KBM-7 (cell line): ENCODE measurements at regions not wholly inside any gene's neighbourhood (a gene's known extent, or its start where the extent isn't known, plus 50 kb on each side); places are given as distances from the start of the nearest gene placed in this dataset.

Experiments used
- DNase-seq: peaks from one replicate; pipeline ENCODE4 v3.0.0-alpha.2; 2015
- in situ Hi-C: fragments of 300-500 bp; cut with MboI; formaldehyde crosslinking; loops from 2 replicates; pipeline ENCODE4 v1.14.3; 2020; ENCODE audit warnings: low sequenced_read_pairs, low pct_unique_long_range_greater_than_20kb, mixed read lengths

- DNase-seq, result no peak
- in situ Hi-C loops, result no loop called here
Observed at GRCh38 chr12:91633734-91634357, 451.2 kb upstream of the DCN start.

DNA sequence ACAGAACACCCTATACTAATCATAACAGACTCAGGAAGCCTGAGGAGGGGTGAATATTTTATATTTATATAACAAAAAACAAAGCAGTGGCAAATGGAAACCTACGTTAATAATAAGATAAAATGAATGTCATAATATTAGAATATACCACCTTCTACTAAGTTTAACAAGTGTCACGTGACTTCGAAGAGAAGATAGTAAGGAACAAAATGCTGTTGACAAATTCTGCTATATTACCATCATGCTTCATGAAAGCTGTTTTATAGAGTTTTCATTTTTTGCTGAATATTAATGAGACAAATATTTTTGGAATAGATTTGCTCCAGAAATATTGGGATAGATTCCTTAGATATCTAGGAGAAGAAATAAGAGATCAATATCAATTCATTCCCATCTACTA lies 450.6 kb upstream of the DCN start:
- no peak for DNase-seq
- in situ Hi-C loops, result no loop called here

DNA sequence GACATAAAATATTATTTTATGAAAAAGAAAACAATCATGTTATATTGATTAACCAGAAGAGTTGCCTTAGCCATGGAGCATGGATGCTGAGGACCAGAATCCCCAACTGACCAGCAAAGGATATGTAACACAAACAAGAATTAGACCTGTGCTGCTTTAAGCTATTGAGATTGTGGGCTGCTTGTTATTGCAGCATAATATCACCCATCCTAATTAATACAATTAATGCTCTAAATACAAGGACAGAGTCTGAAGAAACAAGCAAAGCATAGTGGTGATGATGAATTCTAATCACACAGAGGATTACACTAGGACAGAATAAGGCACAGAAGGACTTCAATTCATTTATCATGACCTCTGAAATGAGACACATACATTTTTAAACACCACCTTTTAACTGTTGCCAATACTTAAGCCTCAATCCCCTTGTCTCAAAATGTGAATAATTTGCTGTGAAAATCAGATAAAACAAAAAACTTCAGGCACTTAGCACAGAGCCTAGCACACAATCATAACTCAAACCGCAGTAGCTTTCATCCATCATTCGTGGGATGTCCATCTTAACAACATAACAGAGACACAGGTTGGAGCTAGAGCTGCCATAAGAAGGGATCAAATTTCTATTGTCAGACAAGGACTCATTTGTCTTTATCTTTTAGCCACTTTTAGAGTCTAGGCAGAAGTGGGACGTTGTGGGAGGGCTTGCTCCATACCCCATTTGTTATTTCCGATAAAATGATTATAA lies 449.6 kb upstream of the DCN start:
- in situ Hi-C loops, result no loop called here
- DNase-seq, result no peak

DNA sequence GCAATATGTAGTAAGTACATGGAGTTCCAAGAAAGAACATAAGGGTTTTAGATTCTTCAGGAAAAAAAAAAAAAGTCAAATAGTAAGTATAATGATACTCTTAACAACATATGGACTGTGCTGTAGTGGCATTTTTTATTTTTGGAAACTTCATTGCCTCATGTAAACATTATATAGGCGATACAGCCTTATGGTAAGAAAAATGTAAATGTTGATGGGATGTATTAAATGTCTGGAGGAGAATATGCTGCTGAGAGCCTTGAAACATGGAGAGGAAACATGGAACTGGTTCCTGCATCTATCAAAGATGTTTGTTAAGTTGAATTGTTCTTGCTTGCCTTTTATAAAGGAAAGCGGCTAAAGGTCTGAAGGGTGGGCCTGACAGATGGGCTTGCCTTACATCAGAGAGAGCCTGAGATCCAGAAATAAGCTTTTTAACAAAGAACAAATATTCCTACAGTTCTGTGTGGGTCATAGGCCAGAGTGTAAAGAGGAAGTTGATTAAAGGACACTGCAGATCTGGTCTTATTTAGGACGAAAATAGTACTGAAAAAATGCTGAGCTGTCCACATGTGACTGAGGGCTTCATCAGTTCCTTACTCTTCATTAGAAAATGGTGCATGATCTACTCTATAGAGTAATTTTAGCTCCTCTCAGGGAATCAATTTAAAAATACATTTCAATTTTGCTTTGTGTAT lies 448.1 kb upstream of the DCN start:
- DNase-seq, result no peak
- in situ Hi-C loops, result no loop called here

DNA sequence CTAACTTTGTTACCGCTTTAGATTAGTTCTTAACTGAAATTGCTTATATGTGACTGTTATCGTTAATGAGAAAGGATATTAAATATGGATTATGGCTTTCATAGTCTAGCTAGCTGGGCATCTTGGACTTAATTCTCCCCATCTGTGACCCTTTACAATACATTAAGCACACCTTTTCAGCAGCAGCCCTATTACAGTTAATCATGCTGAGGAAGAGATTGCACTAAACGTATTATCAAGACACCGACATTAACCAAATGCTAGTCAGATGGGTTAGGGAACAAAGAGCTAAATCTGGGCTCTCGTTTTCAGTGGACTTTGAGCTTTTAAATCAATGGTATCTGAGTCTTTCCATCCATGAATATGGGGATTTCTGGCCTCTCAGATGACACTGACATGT lies 447.5 kb upstream of the DCN start:
- in situ Hi-C loops, result no loop called here
- no peak for DNase-seq

DNA sequence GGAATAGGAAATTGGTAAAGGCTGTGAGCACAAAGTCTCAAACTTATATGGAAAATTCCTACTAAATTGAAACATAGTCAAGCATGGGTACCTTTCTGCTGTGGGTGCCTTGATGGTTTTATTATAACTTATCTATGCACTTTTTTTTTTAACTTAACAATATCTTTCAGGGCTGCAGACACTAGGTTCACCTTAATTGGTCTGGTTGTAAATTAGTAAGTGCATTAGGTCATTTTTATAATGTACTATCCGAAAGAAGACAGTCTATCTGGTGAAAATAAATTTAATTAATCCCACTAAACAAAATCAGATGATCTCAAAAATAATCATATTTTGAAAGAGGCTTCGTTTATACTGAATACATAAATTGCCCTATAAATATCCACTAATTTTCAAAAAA lies 446.8 kb upstream of the DCN start:
- DNase-seq, result no peak
- in situ Hi-C loops, result no loop called here

DNA sequence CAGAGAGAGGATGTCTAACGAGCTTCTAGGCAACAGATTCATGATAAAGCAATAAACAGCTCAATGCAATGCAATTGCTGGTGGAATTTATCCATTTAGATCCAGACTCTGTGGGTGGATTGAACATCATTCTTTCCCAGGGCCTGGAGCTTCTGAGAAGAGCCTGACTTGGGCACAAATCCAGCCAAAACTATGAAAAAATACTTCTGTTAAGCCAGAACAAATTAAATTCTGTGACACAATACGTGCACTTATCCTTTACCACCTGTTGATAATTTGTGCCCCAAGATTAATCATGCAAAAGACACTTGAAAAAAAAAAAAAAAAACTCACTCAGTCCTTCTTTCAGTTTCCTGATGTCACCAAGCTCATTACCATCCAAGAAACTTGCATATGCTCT lies 446.0 kb upstream of the DCN start:
- DNase-seq, result no peak
- in situ Hi-C loops, result no loop called here

DNA sequence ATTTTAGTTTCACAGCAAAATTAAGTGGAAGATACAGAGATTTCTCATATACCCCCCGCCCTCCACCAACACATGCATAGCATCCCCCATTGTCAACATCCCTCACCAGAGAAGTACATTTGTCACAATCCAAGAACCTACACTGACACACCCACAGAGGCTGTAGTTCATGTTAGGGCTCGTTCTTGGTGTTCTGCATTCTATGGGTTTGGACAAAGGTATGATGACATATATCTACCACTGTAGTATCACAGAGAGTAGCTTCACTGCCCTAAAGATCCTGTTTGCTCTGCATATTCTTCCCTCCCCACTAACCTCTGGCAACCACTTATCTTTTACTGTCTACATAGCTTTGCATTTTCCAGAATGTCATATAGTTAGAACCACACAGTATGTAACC lies 444.6 kb upstream of the DCN start:
- no peak for DNase-seq
- in situ Hi-C loops, result no loop called here

DNA sequence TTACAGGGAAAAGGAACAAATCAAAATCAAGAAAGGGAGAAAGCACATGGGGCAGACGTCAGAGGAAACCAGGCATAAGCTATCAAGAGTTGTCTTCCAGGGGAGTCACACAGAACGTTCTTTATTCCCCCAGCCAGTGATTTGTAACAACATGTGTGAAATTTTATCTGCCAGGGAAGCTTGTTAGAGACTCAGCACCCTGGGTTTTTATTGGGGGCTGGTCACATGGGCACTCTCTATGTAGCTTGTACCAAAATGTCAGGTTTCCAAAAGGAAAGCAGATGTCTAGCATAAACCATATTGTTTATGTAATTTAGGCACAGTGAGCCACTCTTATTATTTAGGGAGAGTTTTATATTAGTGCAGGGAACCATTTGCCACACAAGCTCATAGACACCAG lies 440.4 kb upstream of the DCN start:
- in situ Hi-C loops, result no loop called here
- no peak for DNase-seq

DNA sequence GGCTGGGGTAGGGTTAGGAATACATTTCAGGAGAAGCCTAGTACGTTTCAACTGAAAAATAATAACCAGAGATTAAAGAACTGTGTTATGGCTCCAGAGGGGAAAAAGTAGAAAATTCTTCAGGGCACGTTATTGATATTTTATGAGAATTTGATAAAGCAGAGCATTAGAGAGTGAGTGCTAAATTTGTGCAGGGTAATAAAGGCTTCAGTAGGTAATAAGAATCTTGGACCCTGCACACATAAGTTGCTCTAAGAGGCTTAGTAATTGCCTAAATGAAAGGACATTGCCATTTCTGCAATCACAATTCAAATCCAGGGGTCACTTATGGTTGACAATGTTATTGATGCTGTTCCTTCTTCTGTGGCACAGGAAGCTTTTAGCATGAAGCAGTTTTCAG lies 439.4 kb upstream of the DCN start:
- in situ Hi-C loops, result no loop called here

DNA sequence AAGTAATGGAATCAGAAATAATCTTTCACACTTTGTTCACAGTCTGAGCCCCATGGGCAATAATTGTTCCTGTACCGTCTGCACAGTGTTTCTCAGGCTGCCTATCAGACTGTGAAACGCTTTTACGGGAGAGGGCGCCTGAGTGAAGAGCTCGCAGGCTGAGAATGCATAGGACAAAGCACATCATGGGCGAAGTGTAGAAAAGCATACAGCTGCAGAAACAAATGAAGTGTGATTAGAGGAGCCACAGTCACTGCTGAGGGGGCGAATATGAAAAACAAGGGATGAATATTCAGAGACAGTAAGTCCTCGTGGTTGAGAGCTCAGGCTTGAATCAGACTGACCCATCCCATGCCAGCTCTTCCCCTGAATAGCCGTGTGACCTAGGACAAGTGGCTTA lies 438.4 kb upstream of the DCN start:
- no peak for DNase-seq

More for the DNA sequence above, 439.4 kb upstream of the DCN start:
- no peak for DNase-seq

GRCh38 chr12:91620422-91620821 lies 437.8 kb upstream of the DCN start:
- in situ Hi-C loops, result no loop called here
- no peak for DNase-seq

More for the DNA sequence above, 438.4 kb upstream of the DCN start:
- in situ Hi-C loops, result no loop called here

GRCh38 chr12:91618281-91618680 lies 435.7 kb upstream of the DCN start:
- in situ Hi-C loops, result no loop called here
- no peak for DNase-seq

DNA sequence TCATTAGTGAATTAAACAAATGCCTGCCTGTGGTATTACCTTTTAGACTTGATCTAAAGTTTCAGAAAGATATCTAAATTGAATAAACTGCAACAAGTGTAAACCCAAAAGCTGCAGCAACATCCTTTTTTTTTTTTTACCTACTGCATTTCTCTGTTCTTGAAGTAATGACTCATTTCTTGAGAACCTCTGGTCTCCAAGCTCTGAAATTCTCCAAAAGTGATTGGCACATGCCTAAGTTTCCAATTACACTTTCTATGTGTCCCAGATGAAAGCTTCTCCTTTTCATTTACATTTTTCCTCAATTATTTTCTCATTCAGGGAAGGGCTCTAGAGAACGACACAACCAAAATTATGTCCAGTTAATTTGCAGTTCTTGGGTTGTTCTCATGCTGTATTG lies 435.2 kb upstream of the DCN start:
- in situ Hi-C loops, result no loop called here

DNA sequence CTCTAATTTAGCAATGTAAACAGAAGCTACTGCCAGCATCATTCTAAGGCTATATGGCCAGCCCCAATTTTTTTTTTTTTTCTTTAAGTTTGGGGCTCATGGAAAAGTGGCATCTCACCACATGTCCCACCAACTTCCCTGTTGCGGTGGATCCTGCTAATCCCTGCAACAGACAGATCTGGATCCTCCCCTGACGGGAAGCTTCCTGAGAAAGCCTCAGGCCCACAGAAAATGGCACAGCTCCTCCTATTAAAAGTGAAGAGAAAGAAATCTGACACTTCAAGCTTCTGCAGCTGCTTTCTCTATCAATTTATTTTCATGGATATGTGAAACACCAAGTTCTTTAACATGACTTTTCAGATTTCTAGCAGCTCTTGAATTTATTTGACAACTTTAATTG lies 433.8 kb upstream of the DCN start:
- DNase-seq, result no peak
- in situ Hi-C loops, result no loop called here

More for the DNA sequence above, 435.2 kb upstream of the DCN start:
- no peak for DNase-seq

- in situ Hi-C loops, result no loop called here
- no peak for DNase-seq
Observed at GRCh38 chr12:91613223-91613779, 430.7 kb upstream of the DCN start.

DNA sequence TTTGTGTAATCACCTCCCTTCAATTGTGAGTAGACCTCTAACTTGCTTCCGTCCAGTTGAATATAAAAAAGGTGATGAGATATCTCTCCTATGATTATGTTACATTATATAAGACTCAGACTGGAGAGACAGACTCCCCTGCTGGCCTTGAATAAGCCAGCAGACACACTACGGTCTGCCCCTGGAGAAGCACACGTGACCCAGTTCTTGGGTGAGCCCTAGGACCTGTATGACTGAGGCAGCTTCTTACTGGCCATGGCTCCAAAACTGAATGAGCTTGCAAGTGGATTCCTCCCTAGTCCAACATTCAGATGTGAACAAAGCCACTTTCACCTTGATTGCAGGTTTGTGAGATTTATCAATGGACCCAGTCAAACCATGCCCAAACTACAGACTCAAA lies 427.9 kb upstream of the DCN start:
- in situ Hi-C loops, result no loop called here

DNA sequence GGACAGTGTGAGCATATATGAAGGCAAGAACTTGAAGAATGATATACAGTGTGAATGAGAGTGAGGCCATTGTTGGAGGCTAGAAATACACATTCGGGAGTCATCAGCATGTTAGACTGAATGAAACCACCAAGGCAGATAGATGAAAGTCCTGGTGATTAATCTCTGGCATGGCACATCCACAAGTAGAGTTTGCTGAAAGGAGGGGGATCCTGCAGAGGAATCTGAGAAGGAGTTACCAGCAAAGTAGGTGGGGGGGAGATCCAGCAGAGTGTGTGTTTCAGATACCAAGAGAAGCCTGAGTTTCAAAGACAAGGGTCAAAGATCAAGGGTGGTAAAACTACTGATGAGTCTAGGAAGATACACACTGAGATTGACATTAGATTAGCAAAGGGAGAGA lies 426.7 kb upstream of the DCN start:
- in situ Hi-C loops, result no loop called here
- no peak for DNase-seq

More for the DNA sequence above, 427.9 kb upstream of the DCN start:
- no peak for DNase-seq

DNA sequence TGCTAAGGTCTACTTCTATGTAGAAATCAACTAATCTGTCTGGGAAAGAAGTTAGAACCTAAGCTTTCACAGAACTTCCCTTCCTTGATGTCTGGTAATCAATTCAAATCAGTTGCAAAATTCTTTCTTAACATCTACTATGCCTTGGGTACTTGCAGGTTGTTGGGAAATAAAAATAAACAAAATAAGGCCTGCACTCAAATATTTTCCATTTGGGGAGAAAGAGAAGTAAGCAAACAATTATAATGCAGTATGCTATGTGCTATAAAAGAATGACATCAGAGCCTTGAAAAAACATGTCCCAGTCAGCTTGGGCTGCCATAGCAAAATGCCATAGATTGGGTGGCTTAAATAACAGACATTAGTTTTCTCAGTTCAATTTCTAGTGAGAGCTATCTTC lies 425.9 kb upstream of the DCN start:
- no peak for DNase-seq
- in situ Hi-C loops, result no loop called here

DNA sequence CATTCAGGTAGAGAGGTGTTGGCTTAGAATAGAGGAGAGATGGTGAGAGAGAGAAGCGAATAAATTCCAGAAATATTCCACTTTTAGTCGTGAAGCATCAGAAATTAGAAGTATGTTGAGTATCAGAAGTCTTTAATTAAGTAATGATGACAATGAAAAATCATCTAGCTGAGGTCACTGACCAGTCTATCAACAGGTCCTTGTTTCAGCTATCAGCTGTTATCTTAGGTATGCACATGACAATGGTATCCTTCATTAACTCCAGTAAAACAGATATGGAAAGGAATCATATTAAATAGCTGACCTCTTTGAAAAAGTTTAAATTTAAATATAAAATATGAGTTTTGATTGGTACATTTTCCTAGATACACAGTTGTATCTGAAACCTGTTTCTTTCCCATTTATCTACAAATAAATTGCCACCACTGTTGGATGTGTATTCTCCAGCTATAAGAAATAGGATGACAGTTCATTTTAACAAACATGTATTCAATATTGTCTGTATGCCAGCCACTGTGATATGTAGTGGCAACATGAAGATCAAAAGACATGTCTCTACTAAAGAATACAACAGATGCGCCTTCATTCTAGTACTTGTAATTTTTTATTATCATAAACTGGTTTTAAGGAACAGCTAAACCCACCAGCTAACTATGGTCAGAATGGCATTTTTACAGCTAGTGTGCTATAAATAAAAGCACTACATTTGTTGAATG lies 424.2 kb upstream of the DCN start:
- DNase-seq, result no peak
- in situ Hi-C loops, result no loop called here
